Suprapubic skin (tissue), 4 donors: ENCODE measurements at regions not wholly inside any gene's neighbourhood (a gene's known extent, or its start where the extent isn't known, plus 50 kb on each side); places are given as distances from the start of the nearest gene placed in this dataset.

Experiments used
- DNase-seq, 2 donors: peaks; one replicate each; pipeline ENCODE4 v3.0.0-alpha.2; 2019; ENCODE audit warnings: low spot score in 2 of 2
- H3K27ac ChIP-seq: fragments of 200-600 bp; sonication (generic); one replicate; pipeline ENCODE4 v1.5.1; 2019
- H3K27me3 ChIP-seq: fragments of 200-600 bp; sonication (generic); one replicate; pipeline ENCODE4 v1.5.1; 2019
- H3K36me3 ChIP-seq: fragments of 200-600 bp; sonication (generic); one replicate; pipeline ENCODE4 v1.5.1; 2019
- H3K4me1 ChIP-seq: fragments of 200-600 bp; sonication (generic); one replicate; pipeline ENCODE4 v1.5.1; 2019
- H3K4me3 ChIP-seq: fragments of 200-600 bp; sonication (generic); one replicate; pipeline ENCODE4 v1.5.1; 2019; ENCODE audit warnings: mild to moderate bottlenecking
- H3K9me3 ChIP-seq: fragments of 200-600 bp; sonication (generic); one replicate; pipeline ENCODE4 v1.5.1; 2019
- CTCF ChIP-seq, 2 donors: fragments of 200-600 bp in 1 of 2; fragments of 450-650 bp in 1 of 2; sonication (generic) in 1 of 2; IDR thresholded peaks; one replicate each; pipeline ENCODE4 v1.5.1; 2016 to 2019; ENCODE audit warnings: antibody characterized with exemption in 2 of 2, mild to moderate bottlenecking in 1 of 2, moderate library complexity in 1 of 2
- EP300 ChIP-seq: sonication (generic); formaldehyde crosslinking; IDR thresholded peaks from one replicate; pipeline ENCODE4 v1.6.1; 2017; ENCODE audit warnings: antibody characterized with exemption
- POLR2A ChIP-seq, 2 donors: fragments of 450-650 bp; IDR thresholded peaks; one replicate each; pipeline ENCODE4 v1.6.1; 2017; ENCODE audit warnings: antibody characterized with exemption in 2 of 2, mild to moderate bottlenecking in 2 of 2, moderate library complexity in 2 of 2
- POLR2AphosphoS5 ChIP-seq, 3 donors: sonication (generic); formaldehyde crosslinking; IDR thresholded peaks; one replicate each; pipeline ENCODE4 v1.6.1; 2017; ENCODE audit warnings: antibody characterized with exemption in 3 of 3
- WGBS: methylation state at CpG from one replicate; pipeline ENCODE4 v1.1.5; 2018; 5-methylcytosine and 5-hydroxymethylcytosine counted together

DNA sequence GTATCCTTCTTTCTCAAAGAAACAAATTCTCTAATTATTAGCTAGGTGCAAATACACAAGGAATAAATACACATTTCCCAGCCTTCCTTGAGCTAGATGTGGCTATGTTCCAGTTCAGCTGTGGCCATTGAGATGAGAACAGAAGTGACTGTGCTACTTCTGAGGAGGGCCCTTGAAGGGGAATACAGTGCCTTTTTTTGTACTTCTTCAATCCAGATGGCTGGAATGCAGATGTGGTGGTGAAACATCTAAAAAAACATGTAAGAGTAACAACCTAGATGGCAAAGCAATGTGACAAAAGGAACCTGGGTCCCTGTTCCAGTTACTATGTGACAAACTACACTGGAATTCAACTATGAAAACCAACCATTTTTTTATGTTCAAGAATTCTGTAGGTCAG lies 115.4 kb upstream of the DST start:
- Histone ChIP-seq H3K27ac (no peak overlapping the region), H3K36me3 (no peaks in the 10 kb centered on the region)

GRCh38 chr6:56757588-56757984 lies 114.9 kb upstream of the DST start:
- Histone ChIP-seq H3K27me3 (no peaks in the 10 kb centered on the region), H3K4me3 (no peak overlapping the region), H3K36me3 (no peaks in the 10 kb centered on the region), H3K4me1 (peaks cover 10% of the 10 kb centered on the region), H3K27ac (no peak overlapping the region), H3K9me3 (no peaks in the 10 kb centered on the region)
- 70% methylated on average over 1 of the region's 1 CpG for WGBS
- no peak for TF ChIP-seq EP300
- no peak for TF ChIP-seq POLR2AphosphoS5 (IDR thresholded peaks at IDR 0.05)
- no peak for TF ChIP-seq CTCF (IDR thresholded peaks at IDR 0.05)
- no peak for TF ChIP-seq POLR2A (IDR thresholded peaks at IDR 0.05)
- no peak for DNase-seq

More for the DNA sequence above, 115.4 kb upstream of the DST start:
- Histone ChIP-seq H3K4me1 (peaks cover 10% of the 10 kb centered on the region), H3K27me3 (no peaks in the 10 kb centered on the region), H3K4me3 (no peak overlapping the region), H3K9me3 (no peaks in the 10 kb centered on the region)
- no peak for DNase-seq
- TF ChIP-seq EP300 (no peak), CTCF (IDR thresholded peaks at IDR 0.05) (no peak), POLR2AphosphoS5 (IDR thresholded peaks at IDR 0.05) (no peak), POLR2A (IDR thresholded peaks at IDR 0.05) (no peak)

GRCh38 chr6:56756791-56757587 lies 114.3 kb upstream of the DST start:
- H3K9me3 ChIP-seq = no peaks in the 10 kb centered on the region
- H3K4me1 ChIP-seq = peaks cover 10% of the 10 kb centered on the region
- H3K27me3 ChIP-seq = no peaks in the 10 kb centered on the region
- no peak for DNase-seq
- no peak for TF ChIP-seq POLR2AphosphoS5 (IDR thresholded peaks at IDR 0.05)
- TF ChIP-seq POLR2A (IDR thresholded peaks at IDR 0.05) = no peak
- no peak for TF ChIP-seq EP300
- no peak for TF ChIP-seq CTCF (IDR thresholded peaks at IDR 0.05)
- WGBS = 63% methylated on average over 1 of the region's 1 CpG
- no peak overlapping the region for H3K4me3 ChIP-seq
- H3K27ac ChIP-seq = no peak overlapping the region
- H3K36me3 ChIP-seq = no peaks in the 10 kb centered on the region

- no peak overlapping the region for H3K27ac ChIP-seq
- TF ChIP-seq POLR2AphosphoS5 (IDR thresholded peaks at IDR 0.05) = no peak
- TF ChIP-seq POLR2A (IDR thresholded peaks at IDR 0.05) = no peak
- no peak for DNase-seq
- no peaks in the 10 kb centered on the region for H3K9me3 ChIP-seq
- no peak overlapping the region for H3K4me3 ChIP-seq
- H3K27me3 ChIP-seq = no peaks in the 10 kb centered on the region
- no peaks in the 10 kb centered on the region for H3K36me3 ChIP-seq
- WGBS = 53% methylated on average over 4 of the region's 4 CpGs
- peaks cover 10% of the 10 kb centered on the region for H3K4me1 ChIP-seq
Measured at GRCh38 chr6:56756219-56756789, 113.6 kb upstream of the DST start.

DNA sequence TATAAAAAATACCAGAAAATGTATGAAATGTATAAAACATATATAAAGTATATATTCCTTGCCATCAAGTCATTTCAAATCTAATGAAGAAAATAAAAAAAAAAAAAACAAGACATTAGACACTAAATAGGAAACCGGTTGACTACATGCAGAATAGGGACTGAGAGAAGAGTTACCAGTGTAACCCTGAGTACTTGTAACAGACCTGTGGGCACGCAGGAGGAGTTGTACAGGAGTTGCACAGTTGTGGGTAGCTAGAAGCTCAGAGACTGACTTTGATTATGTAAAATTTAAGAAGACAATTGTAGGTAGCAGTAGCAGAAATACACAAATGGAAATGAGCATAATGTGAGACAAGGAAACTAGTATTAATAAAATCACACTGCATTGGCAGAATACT lies 112.4 kb upstream of the DST start:
- Histone ChIP-seq H3K4me3 (no peak overlapping the region), H3K36me3 (no peaks in the 10 kb centered on the region), H3K9me3 (no peaks in the 10 kb centered on the region), H3K27ac (no peak overlapping the region), H3K4me1 (peaks cover 10% of the 10 kb centered on the region), H3K27me3 (no peaks in the 10 kb centered on the region)
- DNase-seq = no peak
- TF ChIP-seq EP300 (no peak), POLR2AphosphoS5 (IDR thresholded peaks at IDR 0.05) (no peak), CTCF (IDR thresholded peaks at IDR 0.05) (no peak), POLR2A (IDR thresholded peaks at IDR 0.05) (no peak)
- 94% methylated on average over 2 of the region's 2 CpGs for WGBS
